Subcutaneous abdominal adipose tissue (tissue), 5 donors: ENCODE measurements at regions not wholly inside any gene's neighbourhood (a gene's known extent, or its start where the extent isn't known, plus 50 kb on each side); places are given as distances from the start of the nearest gene placed in this dataset.
"Not testable (repeated sequence)": the region's sequence is repeated elsewhere in the genome, so short reads cannot be mapped to it uniquely, and the experiment has no call there.

Experiments
- H3K27ac ChIP-seq: one replicate; pipeline ENCODE4 v1.7.0; 2013; ENCODE audit warnings: low read depth, mild to moderate bottlenecking, inconsistent platforms, low read length, moderate library complexity
- H3K27me3 ChIP-seq, 5 donors: one replicate each; pipeline ENCODE4 v1.7.0; 2013; ENCODE audit warnings: low read length in 5 of 5, inconsistent platforms in 1 of 5; ENCODE audit not compliant: control insufficient read depth in 5 of 5, insufficient read depth in 4 of 5
- H3K36me3 ChIP-seq, 5 donors: one replicate each; pipeline ENCODE4 v1.7.0; 2013; ENCODE audit warnings: low read length in 5 of 5; ENCODE audit not compliant: control insufficient read depth in 5 of 5, insufficient read depth in 5 of 5
- H3K4me1 ChIP-seq, 5 donors: one replicate each; pipeline ENCODE4 v1.7.0; 2013; ENCODE audit warnings: low read length in 5 of 5, mild to moderate bottlenecking in 3 of 5, moderate library complexity in 1 of 5; ENCODE audit not compliant: control insufficient read depth in 5 of 5, insufficient read depth in 5 of 5
- H3K4me3 ChIP-seq, 5 donors: one replicate each; pipeline ENCODE4 v1.7.0; 2013; ENCODE audit warnings: low read length in 5 of 5, low read depth in 1 of 5
- H3K9ac ChIP-seq, 5 donors: one replicate each; pipeline ENCODE4 v1.7.0; 2013; ENCODE audit warnings: low read length in 5 of 5, mild to moderate bottlenecking in 4 of 5, moderate library complexity in 3 of 5
- H3K9me3 ChIP-seq, 5 donors: one replicate each; pipeline ENCODE4 v1.7.0; 2013; ENCODE audit warnings: low read length in 5 of 5; ENCODE audit not compliant: control insufficient read depth in 5 of 5
- donor health status: healthy.
- donor health status: healthy.
- donor health status: healthy.
- donor health status: healthy.
- donor health status: healthy.

GRCh38 chr17:52442350-52442749, 283.8 kb upstream of the CA10 start:
- Histone ChIP-seq H3K4me3 (no peak overlapping the region), H3K27ac (no peak overlapping the region), H3K36me3 (no peaks in the 10 kb centered on the region), H3K4me1 (no peaks in the 10 kb centered on the region), H3K9me3 (peaks cover 0 to 3% (median 0%) of the 10 kb centered on the region in 5 donors), H3K9ac (no peak overlapping the region), H3K27me3 (no peaks in the 10 kb centered on the region)

GRCh38 chr17:52420555-52421078, 262.1 kb upstream of the CA10 start:
- no peaks in the 10 kb centered on the region for H3K9me3 ChIP-seq
- no peak overlapping the region for H3K4me3 ChIP-seq

GRCh38 chr17:52419229-52419641, 260.7 kb upstream of the CA10 start:
- H3K9me3 ChIP-seq: no peaks in the 10 kb centered on the region
- no peaks in the 10 kb centered on the region for H3K36me3 ChIP-seq
- no peak overlapping the region for H3K27ac ChIP-seq
- H3K9ac ChIP-seq: no peak overlapping the region
- H3K4me1 ChIP-seq: peaks cover 0 to 4% (median 0%) of the 10 kb centered on the region in 5 donors
- no peak overlapping the region for H3K4me3 ChIP-seq
- no peaks in the 10 kb centered on the region for H3K27me3 ChIP-seq

More at GRCh38 chr17:52420555-52421078, 262.1 kb upstream of the CA10 start:
- Histone ChIP-seq H3K9ac (no peak overlapping the region), H3K4me1 (peaks cover 0 to 4% (median 0%) of the 10 kb centered on the region in 5 donors), H3K36me3 (no peaks in the 10 kb centered on the region), H3K27ac (no peak overlapping the region), H3K27me3 (no peaks in the 10 kb centered on the region)

- no peak overlapping the region for H3K9ac ChIP-seq
- no peak overlapping the region for H3K4me3 ChIP-seq
- no peaks in the 10 kb centered on the region for H3K9me3 ChIP-seq
- H3K36me3 ChIP-seq: no peaks in the 10 kb centered on the region
- no peak overlapping the region for H3K27ac ChIP-seq
- no peaks in the 10 kb centered on the region for H3K27me3 ChIP-seq
- no peaks in the 10 kb centered on the region for H3K4me1 ChIP-seq
Observed at GRCh38 chr17:52410781-52411180, 252.3 kb upstream of the CA10 start.

- not testable (repeated sequence) for H3K27ac ChIP-seq, H3K36me3 ChIP-seq, H3K4me3 ChIP-seq, H3K9ac ChIP-seq, H3K4me1 ChIP-seq, H3K27me3 ChIP-seq, H3K9me3 ChIP-seq
Observed at GRCh38 chr17:52409222-52409621, 250.7 kb upstream of the CA10 start.

GRCh38 chr17:52395308-52395707, 236.8 kb upstream of the CA10 start:
- Histone ChIP-seq H3K36me3 (no peaks in the 10 kb centered on the region), H3K27ac (no peak overlapping the region), H3K4me1 (no peaks in the 10 kb centered on the region), H3K9me3 (peaks cover 0 to 3% (median 0%) of the 10 kb centered on the region in 5 donors), H3K4me3 (no peak overlapping the region), H3K27me3 (no peaks in the 10 kb centered on the region), H3K9ac (no peak overlapping the region)

GRCh38 chr17:52390422-52390821, 231.9 kb upstream of the CA10 start:
- Histone ChIP-seq H3K9ac (no peak overlapping the region), H3K27me3 (no peaks in the 10 kb centered on the region), H3K4me3 (no peak overlapping the region), H3K36me3 (no peaks in the 10 kb centered on the region), H3K27ac (no peak overlapping the region), H3K9me3 (no peaks in the 10 kb centered on the region), H3K4me1 (no peaks in the 10 kb centered on the region)

- Histone ChIP-seq H3K4me3 (peak overlapping the region in 1 of 5 donors; percentile 13), H3K27me3 (no peaks in the 10 kb centered on the region), H3K36me3 (no peaks in the 10 kb centered on the region), H3K27ac (no peak overlapping the region), H3K9me3 (no peaks in the 10 kb centered on the region), H3K4me1 (no peaks in the 10 kb centered on the region), H3K9ac (no peak overlapping the region)
Observed at GRCh38 chr17:52389632-52390031, 231.1 kb upstream of the CA10 start.

- Histone ChIP-seq H3K9me3 (no peaks in the 10 kb centered on the region), H3K4me1 (no peaks in the 10 kb centered on the region), H3K9ac (no peak overlapping the region), H3K36me3 (no peaks in the 10 kb centered on the region), H3K27me3 (no peaks in the 10 kb centered on the region), H3K4me3 (no peak overlapping the region), H3K27ac (no peak overlapping the region)
Observed at GRCh38 chr17:52388941-52389340, 230.4 kb upstream of the CA10 start.

GRCh38 chr17:52384695-52385094, 226.2 kb upstream of the CA10 start:
- no peaks in the 10 kb centered on the region for H3K9me3 ChIP-seq
- H3K27me3 ChIP-seq: no peaks in the 10 kb centered on the region
- no peak overlapping the region for H3K4me3 ChIP-seq
- no peak overlapping the region for H3K27ac ChIP-seq
- no peaks in the 10 kb centered on the region for H3K36me3 ChIP-seq
- H3K4me1 ChIP-seq: no peaks in the 10 kb centered on the region
- H3K9ac ChIP-seq: no peak overlapping the region
